Cardiac muscle cell (in vitro differentiated cells and primary cell): ENCODE measurements at regions not wholly inside any gene's neighbourhood (a gene's known extent, or its start where the extent isn't known, plus 50 kb on each side); places are given as distances from the start of the nearest gene placed in this dataset.

ENCODE experiments used
- DNase-seq, 2 donors: peaks; one replicate each; pipeline versions ENCODE4 v3.0.0 to v3.0.0-alpha.2; 2010 to 2017; ENCODE audit warnings: low read depth in 1 of 2, low spot score in 1 of 2
- H3K27ac ChIP-seq: fragments of 200-600 bp; sonication (generic); 2 replicates; pipeline ENCODE4 v1.5.1; 2016
- H3K27me3 ChIP-seq: fragments of 200-600 bp; sonication (generic); 2 replicates; pipeline ENCODE4 v1.6.0; 2016; ENCODE audit warnings: control low read depth
- H3K36me3 ChIP-seq: fragments of 200-600 bp; sonication (generic); 2 replicates; pipeline ENCODE4 v1.5.1; 2016; ENCODE audit warnings: control low read depth
- H3K4me1 ChIP-seq: fragments of 200-600 bp; sonication (generic); 2 replicates; pipeline ENCODE4 v1.8.1; 2017; ENCODE audit warnings: low read depth, mild to moderate bottlenecking, mixed run types
- H3K4me3 ChIP-seq: fragments of 200-600 bp; sonication (generic); 2 replicates; pipeline ENCODE4 v1.5.1; 2016; ENCODE audit warnings: mild to moderate bottlenecking
- H3K9me3 ChIP-seq: fragments of 200-600 bp; sonication (generic); 2 replicates; pipeline ENCODE4 v1.5.1; 2017; ENCODE audit warnings: low read depth, mild to moderate bottlenecking, control low read depth
- CTCF ChIP-seq: IDR thresholded peaks from 2 replicates; pipeline ENCODE4 v1.5.1; 2012; ENCODE audit warnings: low read depth, mild to moderate bottlenecking, low read length

- Histone ChIP-seq H3K27ac (no peak overlapping the region), H3K4me3 (no peak overlapping the region), H3K36me3 (no peaks in the 10 kb centered on the region), H3K27me3 (no peaks in the 10 kb centered on the region), H3K9me3 (no peaks in the 10 kb centered on the region), H3K4me1 (peaks cover 7% of the 10 kb centered on the region)
- TF ChIP-seq CTCF: no peak
- no peak for DNase-seq
Observed at GRCh38 chr9:73344060-73344459, 192.4 kb downstream of the ANXA1 start.

- Histone ChIP-seq H3K9me3 (no peaks in the 10 kb centered on the region), H3K36me3 (no peaks in the 10 kb centered on the region), H3K27ac (no peak overlapping the region), H3K27me3 (no peaks in the 10 kb centered on the region), H3K4me3 (no peak overlapping the region), H3K4me1 (peaks cover 2% of the 10 kb centered on the region)
- TF ChIP-seq CTCF: no peak
- no peak for DNase-seq
Observed at GRCh38 chr9:73347123-73347522, 195.5 kb downstream of the ANXA1 start.

GRCh38 chr9:73347720-73348119 is 196.1 kb downstream of the ANXA1 start:
- no peaks in the 10 kb centered on the region for H3K4me1 ChIP-seq
- TF ChIP-seq CTCF: no peak
- no peak overlapping the region for H3K4me3 ChIP-seq
- no peak overlapping the region for H3K27ac ChIP-seq
- DNase-seq: no peak
- no peaks in the 10 kb centered on the region for H3K27me3 ChIP-seq
- H3K9me3 ChIP-seq: no peaks in the 10 kb centered on the region
- no peaks in the 10 kb centered on the region for H3K36me3 ChIP-seq

GRCh38 chr9:73348471-73348870 is 196.8 kb downstream of the ANXA1 start:
- peak; percentile 6 to 61 for DNase-seq
- H3K36me3 ChIP-seq: no peaks in the 10 kb centered on the region
- no peak for TF ChIP-seq CTCF
- no peaks in the 10 kb centered on the region for H3K9me3 ChIP-seq
- H3K27me3 ChIP-seq: no peaks in the 10 kb centered on the region
- no peaks in the 10 kb centered on the region for H3K4me1 ChIP-seq
- no peak overlapping the region for H3K4me3 ChIP-seq
- H3K27ac ChIP-seq: no peak overlapping the region

GRCh38 chr9:73349476-73349875 is 197.8 kb downstream of the ANXA1 start:
- Histone ChIP-seq H3K27ac (no peak overlapping the region), H3K4me3 (no peak overlapping the region), H3K4me1 (no peaks in the 10 kb centered on the region), H3K9me3 (no peaks in the 10 kb centered on the region), H3K36me3 (no peaks in the 10 kb centered on the region), H3K27me3 (no peaks in the 10 kb centered on the region)
- TF ChIP-seq CTCF: no peak
- DNase-seq: no peak

- no peaks in the 10 kb centered on the region for H3K27me3 ChIP-seq
- no peak for TF ChIP-seq CTCF
- no peaks in the 10 kb centered on the region for H3K9me3 ChIP-seq
- no peaks in the 10 kb centered on the region for H3K36me3 ChIP-seq
- no peak overlapping the region for H3K27ac ChIP-seq
- H3K4me3 ChIP-seq: no peak overlapping the region
- no peaks in the 10 kb centered on the region for H3K4me1 ChIP-seq
- DNase-seq: no peak
Observed at GRCh38 chr9:73357607-73358006, 205.9 kb downstream of the ANXA1 start.
